HepG2 (cell line): ENCODE measurements at regions not wholly inside any gene's neighbourhood (a gene's known extent, or its start where the extent isn't known, plus 50 kb on each side); places are given as distances from the start of the nearest gene placed in this dataset.

Experiments used
- ATAC-seq: fragments of 200-7000 bp; cut with Tn5 transposase; 3 replicates; pipeline ENCODE4 v1.9.1; 2020; ENCODE audit warnings: mild to moderate bottlenecking, moderate library complexity
- BruUV-seq: library from RNA; stranded (reverse); fragments of 400-500 nt; replicated peaks from 2 replicates; lab custom pipeline; 2021; lab: Mats Ljungman, UMichigan
- CTCF ChIA-PET: fragments of 300-600 bp; formaldehyde crosslinking; extraction: SDS; loops from one replicate; lab custom pipeline; 2021; ENCODE audit warnings: low total read pairs, inconsistent platforms, low intra/inter-chr PET ratio; lab: Yijun Ruan, JAX
- POLR2A ChIA-PET: fragments of 350-600 bp; sonication (Branson Sonifier 250); formaldehyde crosslinking; loops from one replicate; lab custom pipeline; 2020; ENCODE audit warnings: antibody characterized with exemption, inconsistent platforms; lab: Yijun Ruan, JAX
- DNase-seq: peaks from one replicate; pipeline ENCODE4 v3.0.0-alpha.2; 2015; ENCODE audit warnings: low spot score
- FAIRE-seq: peaks from 3 replicates; lab custom pipeline; 2011; peaks lifted over from hg19 to GRCh38; lab: Jason Lieb, UNC
- H2AFZ ChIP-seq: one replicate; pipeline ENCODE4 v1.6.1; 2011; ENCODE audit warnings: low read length, inconsistent platforms
- H3K27ac ChIP-seq: fragments of 300-600 bp; 3 replicates; pipeline ENCODE4 v1.8.0; 2011; ENCODE audit warnings: mixed run types, mild to moderate bottlenecking, mixed read lengths, low read length, inconsistent platforms; ENCODE audit not compliant: insufficient read depth; ENCODE audit errors: extremely low read length
- H3K27me3 ChIP-seq, 2 experiments: fragments of 200-600 bp in 1 of 2; 2 replicates in 1 of 2; 3 replicates in 1 of 2; pipeline versions ENCODE4 v1.6.0 to v1.8.0; 2011; ENCODE audit warnings: low read length in 2 of 2, mild to moderate bottlenecking in 2 of 2, moderate library complexity in 2 of 2, inconsistent platforms in 1 of 2; ENCODE audit not compliant: insufficient read depth in 2 of 2, control insufficient read depth in 1 of 2
- H3K36me3 ChIP-seq, 2 experiments: fragments of 200-600 bp in 1 of 2; replicated peaks in 1 of 2; 2 replicates in 1 of 2; 3 replicates in 1 of 2; pipeline versions ENCODE4 v1.5.1 to v1.8.0; 2011; ENCODE audit warnings: low read length in 2 of 2, inconsistent platforms in 1 of 2; ENCODE audit not compliant: insufficient read depth in 2 of 2, control insufficient read depth in 1 of 2
- H3K4me1 ChIP-seq: 2 replicates; pipeline ENCODE4 v1.5.1; 2012; ENCODE audit warnings: low read length, inconsistent platforms; ENCODE audit not compliant: insufficient read depth
- H3K4me2 ChIP-seq: 2 replicates; pipeline ENCODE4 v1.6.0; 2011; ENCODE audit warnings: low read depth, low read length, inconsistent platforms
- H3K4me3 ChIP-seq, 3 experiments: fragments of 200-600 bp in 1 of 3; sonication (generic), shearing (Covaris generic) in 1 of 3; replicated peaks in 1 of 3; 2 replicates each; pipeline ENCODE4 v1.5.1; 2011 to 2016; ENCODE audit warnings: low read length in 3 of 3, inconsistent platforms in 2 of 3, low read depth in 2 of 3, mild to moderate bottlenecking in 2 of 3, control low read depth in 1 of 3, mixed read lengths in 1 of 3; ENCODE audit not compliant: insufficient read depth in 1 of 3
- H3K79me2 ChIP-seq: one replicate; pipeline ENCODE4 v1.6.1; 2011; ENCODE audit warnings: low read length, inconsistent platforms; ENCODE audit not compliant: insufficient read depth
- H3K9ac ChIP-seq: 2 replicates; pipeline ENCODE4 v1.6.0; 2011; ENCODE audit warnings: mild to moderate bottlenecking, low read depth, low read length, inconsistent platforms; ENCODE audit not compliant: insufficient read depth
- H3K9me3 ChIP-seq: 2 replicates; pipeline ENCODE4 v1.5.1; 2012; ENCODE audit warnings: mild to moderate bottlenecking, low read length
- H4K20me1 ChIP-seq: 2 replicates; pipeline ENCODE4 v1.6.0; 2011; ENCODE audit warnings: inconsistent platforms, mild to moderate bottlenecking, low read length, moderate library complexity; ENCODE audit not compliant: insufficient read depth
- DNMT3B ChIP-seq: conservative IDR thresholded peaks from 2 replicates; pipeline ENCODE4 v1.6.1; 2016; ENCODE audit warnings: missing biosample characterization, control low read depth
- ETV5 ChIP-seq: IDR thresholded peaks from 2 replicates; pipeline ENCODE4 v1.6.1; 2018; ENCODE audit warnings: missing biosample characterization, missing genetic modification reagents, inconsistent platforms, borderline replicate concordance
- FUBP1 ChIP-seq: sonication (generic); formaldehyde crosslinking; IDR thresholded peaks from 2 replicates; pipeline ENCODE4 v1.5.1; 2020; ENCODE audit warnings: missing genetic modification reagents, mild to moderate bottlenecking, borderline replicate concordance
- POLR2AphosphoS5 ChIP-seq: IDR thresholded peaks from 2 replicates; pipeline ENCODE4 v1.6.1; 2012; ENCODE audit warnings: low read depth, low read length
- SOX5 ChIP-seq: IDR thresholded peaks from 2 replicates; pipeline ENCODE4 v1.6.1; 2016; ENCODE audit warnings: borderline replicate concordance
- TFE3 ChIP-seq: IDR thresholded peaks from 2 replicates; pipeline ENCODE4 v1.6.1; 2016
- ZBTB14 ChIP-seq: sonication (generic); formaldehyde crosslinking; IDR thresholded peaks from 2 replicates; pipeline ENCODE4 v1.4.0; 2020; ENCODE audit warnings: missing genetic modification reagents
- ZFP82 ChIP-seq: sonication (generic); formaldehyde crosslinking; IDR thresholded peaks from 2 replicates; pipeline ENCODE4 v1.5.1; 2020; ENCODE audit warnings: mild to moderate bottlenecking, missing genetic modification reagents, borderline replicate concordance
- ZIK1 ChIP-seq: sonication (generic); formaldehyde crosslinking; IDR thresholded peaks from 2 replicates; pipeline ENCODE4 v1.5.0; 2020; ENCODE audit warnings: mild to moderate bottlenecking, low read depth, missing genetic modification reagents, borderline replicate concordance
- ZNF34 ChIP-seq: sonication (generic); formaldehyde crosslinking; IDR thresholded peaks from 2 replicates; pipeline ENCODE4 v1.4.0; 2020; ENCODE audit warnings: mild to moderate bottlenecking, missing genetic modification reagents, borderline replicate concordance
- ZNF431 ChIP-seq: sonication (generic); formaldehyde crosslinking; IDR thresholded peaks from 2 replicates; pipeline ENCODE4 v1.9.0; 2022; ENCODE audit warnings: missing genetic modification reagents, low read depth, mild to moderate bottlenecking, borderline replicate concordance
- ZNF513 ChIP-seq: sonication (generic); formaldehyde crosslinking; conservative IDR thresholded peaks from 2 replicates; pipeline ENCODE4 v1.5.0; 2020; ENCODE audit warnings: missing genetic modification reagents
- WGBS: methylation state at CpG from one replicate; pipeline ENCODE4 v1.1.6; 2017; ENCODE audit warnings: low lambda C conversion rate; 5-methylcytosine and 5-hydroxymethylcytosine counted together
- in situ Hi-C: cut with HindIII; loops from 2 replicates; pipeline ENCODE4 v1.10.0; 2017; ENCODE audit warnings: low pct_unique_long_range_greater_than_20kb; ENCODE audit not compliant: extremely low pct_ligation_motif_present
- intact Hi-C: fragments of 100-400 bp; cut with micrococcal nuclease; formaldehyde crosslinking; loops from one replicate; pipeline ENCODE4 v1.10.0; 2022; ENCODE audit not compliant: unreplicated experiment
- TF ChIP-seq, protein P1 (sequence below): sonication (generic); formaldehyde crosslinking; IDR thresholded peaks from 2 replicates; pipeline ENCODE4 v1.4.0; 2020; ENCODE audit warnings: missing genetic modification reagents, borderline replicate concordance

DNA sequence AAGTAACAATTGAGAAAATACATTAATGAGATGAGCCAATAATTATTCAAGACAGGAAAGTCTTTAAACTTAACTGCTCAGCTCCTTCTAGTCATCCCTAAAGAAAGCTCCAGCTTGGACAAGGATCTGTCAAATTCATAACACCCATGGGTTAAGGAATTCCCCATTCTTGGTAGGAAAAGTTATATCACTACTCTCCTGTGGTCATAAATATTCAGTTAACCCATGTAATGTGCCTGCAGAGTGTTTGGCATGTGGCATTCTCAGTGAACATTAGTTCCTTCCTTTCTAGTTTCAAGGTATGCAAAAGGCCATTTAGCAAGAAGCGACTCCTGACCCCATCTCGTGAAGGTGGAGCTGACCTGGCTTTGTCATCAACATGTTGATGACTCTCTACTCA lies 76.7 kb upstream of the VCAM1 start (continued):
- TF ChIP-seq ZNF431 (CRISPR knock-in tag) (no peak), DNMT3B (CRISPR knock-in tag) (no peak)

DNA sequence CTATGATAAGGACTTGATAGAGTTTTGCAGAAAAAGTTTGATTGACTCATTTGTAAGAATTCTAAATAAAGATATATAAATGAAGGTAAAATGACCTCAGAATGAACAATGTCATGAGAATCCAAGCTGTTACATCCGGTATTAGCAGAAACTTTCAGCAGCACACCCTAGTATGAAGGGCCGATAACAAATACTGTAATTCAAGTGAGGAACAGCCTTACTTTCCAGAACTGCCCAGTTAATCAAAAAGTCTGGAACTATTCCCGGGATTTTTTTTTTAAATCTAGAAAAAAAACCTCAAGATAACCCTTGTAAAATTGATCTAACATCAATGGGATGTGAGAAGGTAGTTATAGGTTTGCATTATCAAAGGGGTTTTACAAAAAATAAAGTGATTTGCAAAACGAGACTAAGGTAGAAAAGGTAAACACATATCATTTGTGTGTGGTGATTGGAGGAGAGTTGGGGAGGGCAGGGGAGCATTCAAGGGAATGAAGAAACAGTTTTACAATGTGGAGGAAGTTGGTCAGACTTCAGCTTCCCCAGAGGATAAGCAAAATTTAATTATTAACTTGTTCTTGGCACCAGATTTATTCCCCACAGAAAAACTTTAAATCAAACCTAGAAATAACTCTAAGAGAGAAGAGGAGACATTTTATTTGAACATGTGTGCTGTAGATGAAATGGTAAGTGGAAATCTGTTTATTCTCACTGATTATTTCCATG lies 75.9 kb upstream of the VCAM1 start:
- no peak overlapping the region for H3K27ac ChIP-seq
- DNase-seq, result no peak
- POLR2A ChIA-PET, result no interaction called here
- no peak for ATAC-seq
- CTCF ChIA-PET, result no interaction called here
- in situ Hi-C loops, result no loop called here
- no peak overlapping the region for H2AFZ ChIP-seq
- 25% methylated on average over 4 of the region's 4 CpGs for WGBS
- H3K9me3 ChIP-seq, result no peaks in the 10 kb centered on the region
- H3K4me3 ChIP-seq, result no peak overlapping the region
- no peak for FAIRE-seq
- intact Hi-C loops, result no loop called here
- no peaks in the 10 kb centered on the region for H3K36me3 ChIP-seq
- H3K4me1 ChIP-seq, result no peaks in the 10 kb centered on the region
- no peak overlapping the region for H3K9ac ChIP-seq
- no peaks in the 10 kb centered on the region for H4K20me1 ChIP-seq
- no peak overlapping the region for H3K4me2 ChIP-seq
- H3K27me3 ChIP-seq, result no peaks in the 10 kb centered on the region
- H3K79me2 ChIP-seq, result no peaks in the 10 kb centered on the region
- BruUV-seq, result no TSS peak
- TF ChIP-seq ZIK1 (CRISPR knock-in tag) (no peak), ZNF513 (CRISPR knock-in tag) (no peak), SOX5 (CRISPR knock-in tag) (no peak), ZBTB14 (CRISPR knock-in tag) (no peak), TFE3 (CRISPR knock-in tag) (no peak), ZNF34 (CRISPR knock-in tag) (no peak), ZFP82 (CRISPR knock-in tag) (no peak), ETV5 (CRISPR knock-in tag) (no peak), POLR2AphosphoS5 (no peak), FUBP1 (CRISPR knock-in tag) (no peak)
- TF ChIP-seq, protein P1, sequence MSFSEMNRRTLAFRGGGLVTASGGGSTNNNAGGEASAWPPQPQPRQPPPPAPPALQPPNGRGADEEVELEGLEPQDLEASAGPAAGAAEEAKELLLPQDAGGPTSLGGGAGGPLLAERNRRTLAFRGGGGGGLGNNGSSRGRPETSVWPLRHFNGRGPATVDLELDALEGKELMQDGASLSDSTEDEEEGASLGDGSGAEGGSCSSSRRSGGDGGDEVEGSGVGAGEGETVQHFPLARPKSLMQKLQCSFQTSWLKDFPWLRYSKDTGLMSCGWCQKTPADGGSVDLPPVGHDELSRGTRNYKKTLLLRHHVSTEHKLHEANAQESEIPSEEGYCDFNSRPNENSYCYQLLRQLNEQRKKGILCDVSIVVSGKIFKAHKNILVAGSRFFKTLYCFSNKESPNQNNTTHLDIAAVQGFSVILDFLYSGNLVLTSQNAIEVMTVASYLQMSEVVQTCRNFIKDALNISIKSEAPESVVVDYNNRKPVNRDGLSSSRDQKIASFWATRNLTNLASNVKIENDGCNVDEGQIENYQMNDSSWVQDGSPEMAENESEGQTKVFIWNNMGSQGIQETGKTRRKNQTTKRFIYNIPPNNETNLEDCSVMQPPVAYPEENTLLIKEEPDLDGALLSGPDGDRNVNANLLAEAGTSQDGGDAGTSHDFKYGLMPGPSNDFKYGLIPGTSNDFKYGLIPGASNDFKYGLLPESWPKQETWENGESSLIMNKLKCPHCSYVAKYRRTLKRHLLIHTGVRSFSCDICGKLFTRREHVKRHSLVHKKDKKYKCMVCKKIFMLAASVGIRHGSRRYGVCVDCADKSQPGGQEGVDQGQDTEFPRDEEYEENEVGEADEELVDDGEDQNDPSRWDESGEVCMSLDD (CRISPR knock-in tag), result no peak
